ENCODE measurements at regions not wholly inside any gene's neighbourhood (a gene's known extent, or its start where the extent isn't known, plus 50 kb on each side); places are given as distances from the start of the nearest gene placed in this dataset.
A peak's percentile ranks its signal among the peaks of the same experiment; 100 is the strongest.

GRCh38 chr11:103709371-103709770 is 327.1 kb upstream of the DDI1 start:
- no peak overlapping the region for H2AFZ ChIP-seq
- H3K36me3 ChIP-seq (ENCODE audit: low read depth): no peaks in the 10 kb centered on the region
- H3F3A ChIP-seq (ENCODE audit: insufficient read depth): peaks cover 15% of the 10 kb centered on the region; the same call in 1 of the 2 replicates
- H3K27ac ChIP-seq: no peak overlapping the region
- DNase-seq: no peak
- no peak overlapping the region for H3K9ac ChIP-seq
- no peaks in the 10 kb centered on the region for H3K9me2 ChIP-seq (ENCODE audit: insufficient read depth)
- no peaks in the 10 kb centered on the region for H3K27me3 ChIP-seq (replicated peaks; ENCODE audit: insufficient read depth)
- in situ Hi-C loops (cut with MboI): no loop called here
- H3K4me2 ChIP-seq (ENCODE audit: unreplicated experiment): no peak overlapping the region
- H4K20me1 ChIP-seq (ENCODE audit: insufficient read depth): no peaks in the 10 kb centered on the region
- 51 to 53% methylated on average over 2 of the region's 2 CpGs for WGBS, 2 experiments (ENCODE audit: low coverage in 1 of 2, low lambda C conversion rate in 2 of 2, missing lambda C conversion rate in 2 of 2)
- TF ChIP-seq EZH2 (IDR thresholded peaks at IDR 0.05; ENCODE audit: insufficient read depth, poor library complexity, severe bottlenecking): no peak
- TF ChIP-seq EZH2phosphoT487 (IDR thresholded peaks at IDR 0.05; ENCODE audit: insufficient read depth, low read depth): no peak
- H3K79me2 ChIP-seq (ENCODE audit: insufficient read depth): no peaks in the 10 kb centered on the region
- H3K4me1 ChIP-seq (ENCODE audit: insufficient read depth): peaks cover 28% of the 10 kb centered on the region
- H3K9me3 ChIP-seq (ENCODE audit: low read depth): no peaks in the 10 kb centered on the region
- no peak overlapping the region for H3K4me3 ChIP-seq

GRCh38 chr11:103714246-103714645 is 322.2 kb upstream of the DDI1 start:
- Histone ChIP-seq H3K4me2 (ENCODE audit: unreplicated experiment) (peak overlapping the region; percentile 47), H4K20me1 (ENCODE audit: insufficient read depth) (no peaks in the 10 kb centered on the region), H3K9me3 (ENCODE audit: low read depth) (no peaks in the 10 kb centered on the region), H3K4me1 (ENCODE audit: insufficient read depth) (peaks cover 29% of the 10 kb centered on the region), H3K4me3 (no peak overlapping the region), H3F3A (ENCODE audit: insufficient read depth) (peaks cover 22% of the 10 kb centered on the region; the same call in 1 of the 2 replicates), H3K27ac (peak overlapping the region; percentile 51), H2AFZ (peak overlapping the region; percentile 63), H3K9me2 (ENCODE audit: insufficient read depth) (no peaks in the 10 kb centered on the region), H3K36me3 (ENCODE audit: low read depth) (no peaks in the 10 kb centered on the region), H3K79me2 (ENCODE audit: insufficient read depth) (no peaks in the 10 kb centered on the region), H3K9ac (no peak overlapping the region), H3K27me3 (replicated peaks; ENCODE audit: insufficient read depth) (no peaks in the 10 kb centered on the region)
- peak; percentile 56 for DNase-seq
- in situ Hi-C loops (cut with MboI): no loop called here
- TF ChIP-seq EZH2 (IDR thresholded peaks at IDR 0.05; ENCODE audit: insufficient read depth, poor library complexity, severe bottlenecking) (no peak), EZH2phosphoT487 (IDR thresholded peaks at IDR 0.05; ENCODE audit: insufficient read depth, low read depth) (no peak)

GRCh38 chr11:103716363-103716762 is 320.1 kb upstream of the DDI1 start:
- H3K36me3 ChIP-seq (ENCODE audit: low read depth): no peaks in the 10 kb centered on the region
- H3K9me2 ChIP-seq (ENCODE audit: insufficient read depth): no peaks in the 10 kb centered on the region
- no peak overlapping the region for H3K4me2 ChIP-seq (ENCODE audit: unreplicated experiment)
- no peak overlapping the region for H3K27ac ChIP-seq
- H4K20me1 ChIP-seq (ENCODE audit: insufficient read depth): no peaks in the 10 kb centered on the region
- no peaks in the 10 kb centered on the region for H3K9me3 ChIP-seq (ENCODE audit: low read depth)
- no peak for DNase-seq
- no peak for TF ChIP-seq EZH2 (IDR thresholded peaks at IDR 0.05; ENCODE audit: insufficient read depth, poor library complexity, severe bottlenecking)
- TF ChIP-seq EZH2phosphoT487 (IDR thresholded peaks at IDR 0.05; ENCODE audit: insufficient read depth, low read depth): no peak
- no peak overlapping the region for H2AFZ ChIP-seq
- no peaks in the 10 kb centered on the region for H3K27me3 ChIP-seq (replicated peaks; ENCODE audit: insufficient read depth)
- in situ Hi-C loops (cut with MboI): no loop called here
- no peak overlapping the region for H3K9ac ChIP-seq
- H3F3A ChIP-seq (ENCODE audit: insufficient read depth): peaks cover 22% of the 10 kb centered on the region; the same call in 1 of the 2 replicates
- H3K4me3 ChIP-seq: no peak overlapping the region
- peaks cover 29% of the 10 kb centered on the region for H3K4me1 ChIP-seq (ENCODE audit: insufficient read depth)
- H3K79me2 ChIP-seq (ENCODE audit: insufficient read depth): no peaks in the 10 kb centered on the region
- 69 to 78% methylated on average over 3 of the region's 3 CpGs for WGBS, 2 experiments (ENCODE audit: low coverage in 1 of 2, low lambda C conversion rate in 2 of 2, missing lambda C conversion rate in 2 of 2)

- Histone ChIP-seq H3F3A (ENCODE audit: insufficient read depth) (no peaks in the 10 kb centered on the region), H3K27ac (no peak overlapping the region), H3K9me2 (ENCODE audit: insufficient read depth) (no peaks in the 10 kb centered on the region), H3K27me3 (replicated peaks; ENCODE audit: insufficient read depth) (no peaks in the 10 kb centered on the region), H2AFZ (no peak overlapping the region), H3K79me2 (ENCODE audit: insufficient read depth) (no peaks in the 10 kb centered on the region), H3K9ac (no peak overlapping the region), H3K4me1 (ENCODE audit: insufficient read depth) (peaks cover 5% of the 10 kb centered on the region), H3K36me3 (ENCODE audit: low read depth) (no peaks in the 10 kb centered on the region), H3K4me2 (ENCODE audit: unreplicated experiment) (no peak overlapping the region), H3K9me3 (ENCODE audit: low read depth) (no peaks in the 10 kb centered on the region), H3K4me3 (no peak overlapping the region), H4K20me1 (ENCODE audit: insufficient read depth) (no peaks in the 10 kb centered on the region)
- DNase-seq: no peak
- TF ChIP-seq EZH2 (IDR thresholded peaks at IDR 0.05; ENCODE audit: insufficient read depth, poor library complexity, severe bottlenecking): no peak
- TF ChIP-seq EZH2phosphoT487 (IDR thresholded peaks at IDR 0.05; ENCODE audit: insufficient read depth, low read depth): no peak
- WGBS, 2 experiments (ENCODE audit: low coverage in 1 of 2, low lambda C conversion rate in 2 of 2, missing lambda C conversion rate in 2 of 2): 29 to 32% methylated on average over 4 of the region's 4 CpGs
- in situ Hi-C loops (cut with MboI): no loop called here
Measured at GRCh38 chr11:103727262-103727661, 309.2 kb upstream of the DDI1 start.

GRCh38 chr11:103729617-103730016 is 306.8 kb upstream of the DDI1 start:
- Histone ChIP-seq H3K4me1 (ENCODE audit: insufficient read depth) (peaks cover 5% of the 10 kb centered on the region), H3K4me3 (no peak overlapping the region), H3K79me2 (ENCODE audit: insufficient read depth) (no peaks in the 10 kb centered on the region), H2AFZ (no peak overlapping the region), H3F3A (ENCODE audit: insufficient read depth) (no peaks in the 10 kb centered on the region), H3K9me2 (ENCODE audit: insufficient read depth) (no peaks in the 10 kb centered on the region), H3K36me3 (ENCODE audit: low read depth) (no peaks in the 10 kb centered on the region), H3K27ac (no peak overlapping the region), H3K4me2 (ENCODE audit: unreplicated experiment) (no peak overlapping the region), H3K9me3 (ENCODE audit: low read depth) (no peaks in the 10 kb centered on the region), H3K27me3 (replicated peaks; ENCODE audit: insufficient read depth) (no peaks in the 10 kb centered on the region), H4K20me1 (ENCODE audit: insufficient read depth) (no peaks in the 10 kb centered on the region), H3K9ac (no peak overlapping the region)
- TF ChIP-seq EZH2 (IDR thresholded peaks at IDR 0.05; ENCODE audit: insufficient read depth, poor library complexity, severe bottlenecking) (no peak), EZH2phosphoT487 (IDR thresholded peaks at IDR 0.05; ENCODE audit: insufficient read depth, low read depth) (no peak)
- in situ Hi-C loops (cut with MboI): no loop called here
- DNase-seq: no peak

Data from GM23248 (cell line).